GM12878 (cell line): ENCODE measurements at regions not wholly inside any gene's neighbourhood (a gene's known extent, or its start where the extent isn't known, plus 50 kb on each side); places are given as distances from the start of the nearest gene placed in this dataset.

Experiments used
- ATAC-seq: fragments of 200-7000 bp; cut with Tn5 transposase; 3 replicates; pipeline ENCODE4 v1.9.1; 2020; ENCODE audit warnings: mild to moderate bottlenecking, moderate library complexity
- BruUV-seq: library from RNA; stranded (reverse); fragments of 400-500 nt; replicated peaks from 2 replicates; lab custom pipeline; 2021; lab: Mats Ljungman, UMichigan
- CTCF ChIA-PET: fragments of 300-600 bp; sonication (Branson Sonifier 250); formaldehyde crosslinking; extraction: SDS; loops from one replicate; lab custom pipeline; 2021; ENCODE audit warnings: inconsistent platforms; lab: Yijun Ruan, JAX
- POLR2A ChIA-PET: fragments of 350-600 bp; formaldehyde crosslinking; extraction: SDS; loops from one replicate; lab custom pipeline; 2021; ENCODE audit warnings: inconsistent platforms; lab: Charles Lee
- RAD21 ChIA-PET: fragments of 300-600 bp; sonication (Branson Sonifier 250); formaldehyde crosslinking; loops from one replicate; lab custom pipeline; 2023; ENCODE audit warnings: antibody characterized with exemption; ENCODE audit not compliant: unreplicated experiment; lab: Charles Lee
- SMC1A ChIA-PET: fragments of 300-600 bp; sonication (Branson Sonifier 250); formaldehyde crosslinking; loops from one replicate; lab custom pipeline; 2023; ENCODE audit not compliant: unreplicated experiment, uncharacterized antibody; lab: Charles Lee
- DNase-seq: peaks from one replicate; pipeline ENCODE4 v3.0.0-alpha.2; 2011; ENCODE audit warnings: low read depth, low spot score
- FAIRE-seq: peaks from 3 replicates; lab custom pipeline; 2011; peaks lifted over from hg19 to GRCh38; lab: Jason Lieb, UNC
- H2AFZ ChIP-seq: 2 replicates; pipeline ENCODE4 v1.6.0; 2011; ENCODE audit warnings: low read depth, low read length, control low read depth; ENCODE audit not compliant: control insufficient read depth
- H3K27ac ChIP-seq: 2 replicates; pipeline ENCODE4 v1.5.1; 2011; ENCODE audit warnings: control low read depth; ENCODE audit not compliant: control insufficient read depth, insufficient read depth
- H3K27me3 ChIP-seq, 2 experiments: replicated peaks in 1 of 2; 2 replicates each; pipeline versions ENCODE4 v1.6.0 to v1.6.1; 2011; ENCODE audit warnings: low read length in 1 of 2; ENCODE audit not compliant: control insufficient read depth in 2 of 2, insufficient read depth in 2 of 2
- H3K36me3 ChIP-seq, 2 experiments: 2 replicates each; pipeline ENCODE4 v1.5.1; 2011; ENCODE audit warnings: low read length in 1 of 2; ENCODE audit not compliant: control insufficient read depth in 2 of 2, insufficient read depth in 2 of 2
- H3K4me1 ChIP-seq: 2 replicates; pipeline ENCODE4 v1.6.1; 2011; ENCODE audit warnings: mild to moderate bottlenecking, low read length, moderate library complexity, mixed read lengths; ENCODE audit not compliant: control insufficient read depth, insufficient read depth
- H3K4me2 ChIP-seq: 2 replicates; pipeline ENCODE4 v1.6.0; 2011; ENCODE audit warnings: control low read depth; ENCODE audit not compliant: control insufficient read depth, insufficient read depth
- H3K4me3 ChIP-seq: fragments of 200-600 bp; sonication (generic); 2 replicates; pipeline ENCODE4 v1.5.1; 2016
- H3K79me2 ChIP-seq: 2 replicates; pipeline ENCODE4 v1.6.0; 2011; ENCODE audit warnings: low read length; ENCODE audit not compliant: control insufficient read depth, insufficient read depth
- H3K9ac ChIP-seq: 2 replicates; pipeline ENCODE4 v1.8.0; 2011; ENCODE audit warnings: low read length, control low read depth, mixed read lengths; ENCODE audit not compliant: control insufficient read depth, insufficient read depth
- H3K9me3 ChIP-seq: replicated peaks from 3 replicates; pipeline ENCODE4 v1.5.1; 2011; ENCODE audit warnings: mild to moderate bottlenecking, low read length; ENCODE audit not compliant: control insufficient read depth, insufficient read depth
- H4K20me1 ChIP-seq: 2 replicates; pipeline ENCODE4 v1.6.0; 2011; ENCODE audit not compliant: control insufficient read depth, insufficient read depth
- E4F1 ChIP-seq: fragments of 450-650 bp; IDR thresholded peaks from 2 replicates; pipeline ENCODE4 v1.6.1; 2018; ENCODE audit warnings: borderline replicate concordance, mild to moderate bottlenecking; ENCODE audit not compliant: partially characterized antibody
- HCFC1 ChIP-seq: fragments of 150-350 bp; IDR thresholded peaks from 2 replicates; pipeline ENCODE4 v1.6.1; 2014; ENCODE audit warnings: low read length
- HDAC6 ChIP-seq: fragments of 200-600 bp; sonication (generic); IDR thresholded peaks from one replicate; pipeline ENCODE4 v1.8.0; 2017; ENCODE audit warnings: antibody characterized with exemption; ENCODE audit not compliant: unreplicated experiment
- JUNB ChIP-seq: IDR thresholded peaks from 2 replicates; pipeline ENCODE4 v1.6.1; 2016; ENCODE audit warnings: antibody characterized with exemption, mild to moderate bottlenecking
- MEF2B ChIP-seq: fragments of 450-650 bp; IDR thresholded peaks from 2 replicates; pipeline ENCODE4 v1.6.1; 2018; ENCODE audit warnings: mild to moderate bottlenecking, moderate library complexity; ENCODE audit not compliant: partially characterized antibody, poor library complexity, severe bottlenecking
- MLLT1 ChIP-seq: fragments of 450-650 bp; IDR thresholded peaks from 2 replicates; pipeline ENCODE4 v1.6.1; 2016; ENCODE audit warnings: mild to moderate bottlenecking
- MTA2 ChIP-seq: fragments of 450-650 bp; IDR thresholded peaks from 2 replicates; pipeline ENCODE4 v1.6.1; 2016; ENCODE audit warnings: low read depth, mild to moderate bottlenecking, moderate library complexity
- MTA3 ChIP-seq: IDR thresholded peaks from 2 replicates; pipeline ENCODE4 v1.6.1; 2012; ENCODE audit warnings: low read length, inconsistent platforms, borderline replicate concordance
- NFYB ChIP-seq: IDR thresholded peaks from 2 replicates; pipeline ENCODE4 v1.6.1; 2011; ENCODE audit warnings: low read depth, mild to moderate bottlenecking, low read length, improper control_type of control experiment, moderate library complexity; ENCODE audit not compliant: insufficient read depth
- PML ChIP-seq: IDR thresholded peaks from 2 replicates; pipeline ENCODE4 v1.6.1; 2012; ENCODE audit warnings: low read length, inconsistent platforms
- RB1 ChIP-seq: fragments of 450-650 bp; formaldehyde crosslinking; IDR thresholded peaks from 2 replicates; pipeline ENCODE4 v1.6.1; 2017; ENCODE audit warnings: mild to moderate bottlenecking, borderline replicate concordance
- RFX5 ChIP-seq: IDR thresholded peaks from 2 replicates; pipeline ENCODE4 v1.6.1; 2011; ENCODE audit warnings: low read depth, low read length, improper control_type of control experiment
- SIN3A ChIP-seq: IDR thresholded peaks from 2 replicates; pipeline ENCODE4 v1.6.1; 2012; ENCODE audit warnings: low read depth, low read length, improper control_type of control experiment
- SIX5 ChIP-seq: IDR thresholded peaks from 2 replicates; pipeline ENCODE4 v1.6.1; 2011; ENCODE audit warnings: mild to moderate bottlenecking, low read depth, low read length, moderate library complexity; ENCODE audit not compliant: severe bottlenecking
- SREBF1 ChIP-seq: IDR thresholded peaks from 2 replicates; pipeline ENCODE4 v1.6.1; 2012; ENCODE audit warnings: mild to moderate bottlenecking, low read length
- ZBED1 ChIP-seq: IDR thresholded peaks from 2 replicates; pipeline ENCODE4 v1.6.1; 2016; ENCODE audit warnings: borderline replicate concordance
- ZNF207 ChIP-seq: fragments of 450-650 bp; IDR thresholded peaks from 2 replicates; pipeline ENCODE4 v1.6.1; 2014; ENCODE audit warnings: antibody characterized with exemption, mild to moderate bottlenecking, borderline replicate concordance
- ZNF217 ChIP-seq: fragments of 450-650 bp; IDR thresholded peaks from 2 replicates; pipeline ENCODE4 v1.6.1; 2017; ENCODE audit warnings: antibody characterized with exemption, mild to moderate bottlenecking
- WGBS: methylation state at CpG from one replicate; pipeline ENCODE4 v1.1.6; 2016; ENCODE audit warnings: low lambda C conversion rate; ENCODE audit not compliant: insufficient replicate concordance, insufficient coverage; ENCODE audit errors: missing lambda C conversion rate; 5-methylcytosine and 5-hydroxymethylcytosine counted together
- in situ Hi-C: fragments of 300-500 bp; cut with MboI; formaldehyde crosslinking; loops from 9 replicates; pipeline ENCODE4 v1.14.3; 2018; ENCODE audit warnings: mixed read lengths
- intact Hi-C: fragments of 100-400 bp; cut with micrococcal nuclease; formaldehyde crosslinking; loops from one replicate; pipeline ENCODE4 v1.14.2; 2022; ENCODE audit not compliant: unreplicated experiment
- TF ChIP-seq, protein P1 (sequence below): IDR thresholded peaks from 2 replicates; pipeline ENCODE4 v1.6.1; 2011; ENCODE audit warnings: borderline replicate concordance, low read depth, mild to moderate bottlenecking, moderate library complexity, mixed read lengths, low read length; ENCODE audit not compliant: insufficient read depth; ENCODE audit errors: extremely low read length

- TF ChIP-seq E4F1: no peak
- no peak for TF ChIP-seq RFX5
- TF ChIP-seq ZNF207: no peak
- TF ChIP-seq JUNB: no peak
- no peak for TF ChIP-seq PML
- no peak for TF ChIP-seq ZNF217
- no peak for TF ChIP-seq MEF2B
Measured at GRCh38 chr20:60964911-60965310, 287.1 kb upstream of the CDH4 start (continued).

DNA sequence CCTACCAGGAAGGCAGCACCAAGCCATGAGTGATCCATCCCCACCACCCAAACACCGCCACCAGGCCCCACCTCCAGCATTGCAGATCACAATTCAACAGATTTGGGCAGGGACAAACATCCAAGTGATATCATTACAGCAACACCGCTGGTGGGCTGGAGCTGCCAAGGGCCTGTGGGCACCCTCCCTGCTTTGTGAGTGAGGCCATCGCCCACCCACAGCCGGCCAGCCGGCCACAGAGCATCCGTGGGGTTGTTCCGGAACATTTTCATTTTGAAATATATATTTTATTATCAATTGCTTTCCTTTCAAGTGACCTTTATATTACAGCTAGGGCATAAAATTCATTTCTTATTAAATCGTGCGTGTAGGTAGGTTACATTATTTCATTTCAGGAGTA is 286.0 kb upstream of the CDH4 start:
- intact Hi-C loops (no loop called here), in situ Hi-C loops (loop anchor here (25.0 kb wide), 2 partner anchors 96 to 346 kb away; no protein-coding TSS in a partner anchor)
- DNase-seq (no peak), FAIRE-seq (no peak), ATAC-seq (no peak)
- Histone ChIP-seq H3K27ac (no peak overlapping the region), H3K4me1 (no peaks in the 10 kb centered on the region), H3K4me3 (no peak overlapping the region), H3K9me3 (no peaks in the 10 kb centered on the region; the same call in 2 of the 3 replicates), H3K9ac (no peak overlapping the region), H3K79me2 (no peaks in the 10 kb centered on the region), H3K27me3 (no peaks in the 10 kb centered on the region), H3K4me2 (no peak overlapping the region), H3K36me3 (no peaks in the 10 kb centered on the region), H2AFZ (no peak overlapping the region), H4K20me1 (no peaks in the 10 kb centered on the region)
- RAD21 ChIA-PET: no interaction called here
- POLR2A ChIA-PET: no interaction called here
- BruUV-seq: no TSS peak
- CTCF ChIA-PET: no interaction called here
- WGBS: 36% methylated on average over 9 of the region's 9 CpGs
- SMC1A ChIA-PET: no interaction called here
- no peak for TF ChIP-seq HCFC1
- TF ChIP-seq RB1: no peak
- no peak for TF ChIP-seq SIX5
- no peak for TF ChIP-seq MEF2B
- TF ChIP-seq ZBED1: no peak
- TF ChIP-seq MTA3: no peak
- no peak for TF ChIP-seq MTA2
- no peak for TF ChIP-seq SREBF1
- TF ChIP-seq MLLT1: no peak
- TF ChIP-seq HDAC6: no peak
- TF ChIP-seq NFYB: no peak
- no peak for TF ChIP-seq SIN3A
- TF ChIP-seq, protein P1, sequence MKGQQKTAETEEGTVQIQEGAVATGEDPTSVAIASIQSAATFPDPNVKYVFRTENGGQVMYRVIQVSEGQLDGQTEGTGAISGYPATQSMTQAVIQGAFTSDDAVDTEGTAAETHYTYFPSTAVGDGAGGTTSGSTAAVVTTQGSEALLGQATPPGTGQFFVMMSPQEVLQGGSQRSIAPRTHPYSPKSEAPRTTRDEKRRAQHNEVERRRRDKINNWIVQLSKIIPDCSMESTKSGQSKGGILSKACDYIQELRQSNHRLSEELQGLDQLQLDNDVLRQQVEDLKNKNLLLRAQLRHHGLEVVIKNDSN: no peak
